ENCODE measurements at regions not wholly inside any gene's neighbourhood (a gene's known extent, or its start where the extent isn't known, plus 50 kb on each side); places are given as distances from the start of the nearest gene placed in this dataset.

DNA sequence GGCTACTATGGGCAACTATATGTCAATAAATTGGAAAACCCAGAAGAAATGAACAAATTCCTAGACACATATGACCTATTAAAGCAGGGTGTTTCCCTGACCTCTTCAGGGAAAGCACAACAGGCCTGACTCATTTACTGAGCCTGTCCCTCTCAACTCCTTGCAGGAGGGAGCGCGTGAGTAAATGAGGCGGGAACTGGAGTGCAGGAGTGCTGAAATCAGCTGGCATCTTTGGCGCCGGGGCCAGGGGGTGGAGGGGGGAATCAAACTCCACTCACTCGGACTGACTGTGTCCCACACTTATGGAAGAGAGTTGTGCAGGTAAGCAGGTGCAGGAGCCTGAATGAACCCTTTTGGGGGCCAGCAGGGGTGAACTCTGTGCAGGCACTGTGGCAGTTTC lies 671.2 kb upstream of the PTCHD4 start:
- DNase-seq (ENCODE audit: extremely low read depth, low read depth), result no peak
- H3K4me3 ChIP-seq (replicated peaks; ENCODE audit: low read depth, low read length), result no peak overlapping the region
- no peak for TF ChIP-seq CTCF (IDR thresholded peaks at IDR 0.05; ENCODE audit: low read depth, low read length, missing control alignments)

DNA sequence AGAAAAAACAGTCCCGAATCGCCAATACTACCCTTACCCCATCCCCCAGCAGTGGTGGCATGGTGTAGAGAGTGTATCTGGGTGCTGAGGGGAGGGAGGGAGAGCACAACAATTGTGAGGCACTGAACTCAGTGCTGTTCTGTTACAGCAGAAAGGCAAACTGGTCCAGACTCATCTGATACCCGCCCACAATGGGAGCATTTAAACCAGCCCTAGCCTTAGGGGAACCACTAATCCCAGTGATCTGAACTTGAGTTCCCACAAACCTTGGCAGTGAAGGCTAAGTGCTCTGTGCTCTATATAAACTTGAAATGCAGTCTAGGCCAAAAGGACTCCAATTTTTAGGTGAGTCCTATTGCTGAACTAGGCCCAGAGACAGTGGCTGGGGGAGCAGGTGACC lies 666.4 kb upstream of the PTCHD4 start:
- no peak for TF ChIP-seq CTCF (IDR thresholded peaks at IDR 0.05; ENCODE audit: low read depth, low read length, missing control alignments)
- DNase-seq (ENCODE audit: extremely low read depth, low read depth), result no peak
- no peak overlapping the region for H3K4me3 ChIP-seq (replicated peaks; ENCODE audit: low read depth, low read length)

GRCh38 chr6:48775157-48775556 lies 664.2 kb upstream of the PTCHD4 start:
- no peak for DNase-seq (ENCODE audit: extremely low read depth, low read depth)
- TF ChIP-seq CTCF (IDR thresholded peaks at IDR 0.05; ENCODE audit: low read depth, low read length, missing control alignments), result no peak
- no peak overlapping the region for H3K4me3 ChIP-seq (replicated peaks; ENCODE audit: low read depth, low read length)

DNA sequence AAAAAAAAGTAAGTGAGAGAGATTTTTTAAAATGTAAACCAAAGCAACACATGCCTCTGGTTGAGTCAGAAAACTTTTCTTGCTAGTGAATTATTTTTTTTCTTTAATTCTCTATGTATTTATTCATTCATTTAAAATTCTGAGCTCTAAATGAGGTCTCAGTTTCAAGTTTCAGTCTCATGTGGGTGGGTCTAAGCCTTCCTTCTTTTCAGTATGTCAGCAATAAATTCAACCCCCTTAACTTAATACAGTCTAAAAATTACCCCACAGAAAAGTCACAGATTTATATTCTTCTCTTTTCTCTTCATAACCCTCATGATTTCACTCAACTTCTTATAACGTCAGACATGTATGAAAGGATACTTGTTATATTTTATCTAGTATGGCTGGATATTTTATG lies 663.3 kb upstream of the PTCHD4 start:
- no peak for TF ChIP-seq CTCF (IDR thresholded peaks at IDR 0.05; ENCODE audit: low read depth, low read length, missing control alignments)
- no peak for DNase-seq (ENCODE audit: extremely low read depth, low read depth)
- no peak overlapping the region for H3K4me3 ChIP-seq (replicated peaks; ENCODE audit: low read depth, low read length)

GRCh38 chr6:48766349-48766748 lies 655.4 kb upstream of the PTCHD4 start:
- no peak for TF ChIP-seq CTCF (IDR thresholded peaks at IDR 0.05; ENCODE audit: low read depth, low read length, missing control alignments)
- DNase-seq (ENCODE audit: extremely low read depth, low read depth), result no peak
- no peak overlapping the region for H3K4me3 ChIP-seq (replicated peaks; ENCODE audit: low read depth, low read length)

GRCh38 chr6:48765352-48765961 lies 654.5 kb upstream of the PTCHD4 start:
- H3K4me3 ChIP-seq (replicated peaks; ENCODE audit: low read depth, low read length), result no peak overlapping the region
- DNase-seq (ENCODE audit: extremely low read depth, low read depth), result peak; percentile 32
- peak; percentile 57 for TF ChIP-seq CTCF (IDR thresholded peaks at IDR 0.05; ENCODE audit: low read depth, low read length, missing control alignments)
